GM21619 (cell line): ENCODE measurements at regions not wholly inside any gene's neighbourhood (a gene's known extent, or its start where the extent isn't known, plus 50 kb on each side); places are given as distances from the start of the nearest gene placed in this dataset.

Source experiments
- ATAC-seq: cut with Tn5 transposase; IDR thresholded peaks from one replicate; pipeline ENCODE4 v1.9.1; 2021; ENCODE audit not compliant: unreplicated experiment

DNA sequence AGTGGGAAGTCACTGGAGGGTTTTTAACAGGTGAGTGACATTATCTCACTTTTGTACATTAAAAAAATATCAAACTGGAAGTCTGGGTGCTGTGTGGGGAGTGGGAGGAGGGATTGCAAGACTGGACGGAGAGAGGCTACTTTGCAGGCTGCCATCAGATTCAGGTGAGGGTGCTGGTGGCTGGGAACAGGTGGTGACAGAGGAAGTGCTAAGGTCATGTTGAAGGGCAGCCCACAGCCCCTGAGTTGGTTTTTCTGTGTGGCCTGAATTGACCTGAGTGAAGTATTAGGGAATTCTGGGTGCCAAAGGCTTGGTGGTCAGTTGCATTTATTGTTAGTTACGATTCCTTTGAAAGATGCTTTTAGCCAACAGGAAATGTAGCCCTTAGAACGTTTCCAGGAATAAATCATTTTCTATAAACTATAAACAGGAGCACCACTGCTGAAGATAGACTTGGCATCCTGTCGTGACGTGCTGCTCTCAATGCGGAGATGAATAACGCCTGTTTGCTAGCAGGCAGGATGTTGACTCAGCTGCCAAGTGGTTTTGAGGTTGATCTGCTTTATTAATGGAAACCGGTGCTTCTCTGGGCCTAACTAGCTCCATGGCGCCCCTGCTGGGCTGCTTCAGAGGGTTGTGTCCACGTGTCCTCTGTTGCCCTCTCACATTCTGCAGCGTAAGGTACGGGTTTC is 707.5 kb upstream of the TMEM132C start:
- ATAC-seq: peak; percentile 85

DNA sequence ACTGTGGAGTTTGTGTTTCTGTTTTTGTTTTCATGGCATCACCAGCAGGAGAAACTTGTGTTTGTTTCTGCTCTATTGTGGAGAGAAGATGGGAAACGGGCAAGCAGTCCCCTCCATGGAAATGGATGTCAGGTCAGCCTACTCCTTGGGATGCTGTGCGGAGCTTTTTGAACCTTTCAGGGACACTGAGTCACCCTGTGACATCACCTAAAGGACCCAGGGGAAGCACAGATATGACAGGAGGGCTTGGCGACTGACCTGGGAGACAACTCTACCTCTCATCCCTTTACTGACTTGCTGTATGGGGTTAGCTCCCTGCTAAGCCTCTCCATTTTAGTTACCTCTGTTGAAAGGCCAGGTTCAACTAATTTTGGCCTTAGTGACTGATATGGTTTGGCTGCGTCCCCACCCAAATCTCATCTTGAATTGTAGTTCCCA is 706.9 kb upstream of the TMEM132C start:
- no peak for ATAC-seq

DNA sequence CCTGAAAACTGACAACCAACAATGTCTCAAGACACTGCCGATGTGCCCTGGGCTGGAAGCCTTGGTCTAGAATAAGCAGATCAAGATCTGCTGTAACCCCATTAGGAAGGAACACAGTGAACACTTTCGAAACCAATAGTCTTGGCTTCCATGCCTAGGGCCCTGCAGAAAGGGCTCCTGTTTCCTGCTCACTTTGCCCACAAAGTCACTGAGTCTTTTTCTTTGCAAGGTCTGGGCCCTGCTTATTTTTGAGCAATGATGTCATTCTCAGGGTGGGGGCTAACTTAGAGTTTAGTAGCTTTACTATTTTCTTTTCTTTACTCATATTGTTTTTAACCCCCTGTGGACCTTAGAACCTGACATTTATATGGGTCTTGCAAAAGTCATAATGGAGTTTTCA is 704.2 kb upstream of the TMEM132C start:
- no peak for ATAC-seq

DNA sequence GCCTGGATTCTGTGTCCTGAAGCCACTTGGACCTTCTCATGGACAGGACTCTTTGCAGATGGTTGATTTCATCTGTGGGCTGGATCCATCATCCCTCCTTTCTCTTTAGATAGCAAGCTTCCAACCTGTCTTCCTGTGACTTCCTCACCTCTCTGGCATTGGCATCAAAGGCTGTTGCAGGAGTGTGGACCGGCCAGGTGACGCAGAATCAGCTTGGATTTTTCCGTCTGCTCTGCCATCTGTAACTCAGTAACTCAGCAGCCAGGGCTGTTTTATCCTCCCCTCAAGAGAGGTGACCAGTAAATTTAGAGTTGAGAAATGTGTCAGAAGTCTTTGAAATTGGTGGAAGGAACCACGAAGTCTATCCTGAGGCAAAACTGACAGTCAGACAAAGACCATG is 701.7 kb upstream of the TMEM132C start:
- ATAC-seq: no peak

DNA sequence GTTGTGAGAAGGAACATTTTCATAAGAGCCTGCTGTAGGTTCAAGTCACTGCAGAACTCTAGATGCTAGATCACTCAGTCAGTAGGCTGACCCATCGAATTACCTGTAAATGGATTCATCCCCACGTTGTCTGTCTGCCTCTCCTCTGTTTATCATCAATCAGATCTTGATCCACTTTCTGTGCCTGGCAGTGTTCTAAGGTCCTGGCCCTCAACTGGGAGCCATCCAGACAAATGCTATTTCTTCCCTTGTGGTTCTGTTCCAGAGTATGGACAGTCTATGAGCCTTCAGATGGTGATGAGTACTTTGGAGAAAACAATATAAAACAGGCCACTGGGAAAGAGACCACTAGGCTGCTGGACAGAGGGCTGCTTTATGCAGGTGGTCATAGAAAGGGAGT is 699.4 kb upstream of the TMEM132C start:
- ATAC-seq: no peak

DNA sequence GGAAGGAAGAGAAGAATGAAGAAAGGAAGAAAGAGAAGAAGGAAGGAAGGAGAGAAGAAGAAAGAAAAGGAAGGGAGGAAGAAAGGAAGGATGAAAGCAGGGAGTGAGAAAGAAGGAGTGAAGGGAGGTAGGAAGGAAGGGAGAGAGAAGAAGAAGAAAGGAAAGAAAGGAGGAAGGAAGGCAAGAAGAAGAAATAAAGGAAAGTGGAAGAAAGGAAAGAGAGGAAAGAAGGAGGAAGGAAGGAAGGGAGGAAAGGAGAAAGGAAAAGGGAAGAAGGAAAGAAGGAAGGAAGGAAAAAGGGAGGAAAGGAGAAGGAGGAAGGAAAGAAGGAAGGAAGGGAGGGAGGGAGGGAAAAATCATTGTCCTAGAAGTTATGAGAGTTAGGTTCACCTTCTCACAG is 696.6 kb upstream of the TMEM132C start:
- ATAC-seq: no peak

DNA sequence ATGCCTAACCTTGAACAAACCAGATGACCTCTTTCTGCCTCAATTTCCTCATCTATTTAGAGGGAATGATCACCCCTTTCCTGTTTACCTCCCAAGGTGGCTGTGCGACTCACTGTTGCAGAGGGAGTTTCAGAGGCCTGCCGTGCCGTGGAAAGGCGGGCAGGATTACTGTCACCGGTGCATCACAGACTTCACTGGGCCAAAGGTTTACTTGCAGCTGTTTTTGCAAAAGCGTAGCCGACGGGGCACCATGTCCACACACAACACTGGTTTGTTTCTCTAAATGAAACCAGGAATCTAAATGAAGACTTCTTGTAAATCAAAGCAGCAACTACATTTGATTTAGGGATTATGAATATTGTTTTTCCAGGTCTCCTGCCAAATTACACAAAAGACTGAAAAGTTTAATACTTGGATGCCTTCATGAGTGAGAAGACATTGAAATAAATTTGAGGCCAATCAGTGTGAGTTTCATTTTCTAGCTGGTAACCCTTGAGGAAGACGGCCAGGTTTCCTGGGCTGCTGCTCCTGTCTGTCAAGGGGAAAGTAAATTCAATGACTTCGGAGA is 696.1 kb upstream of the TMEM132C start:
- no peak for ATAC-seq

DNA sequence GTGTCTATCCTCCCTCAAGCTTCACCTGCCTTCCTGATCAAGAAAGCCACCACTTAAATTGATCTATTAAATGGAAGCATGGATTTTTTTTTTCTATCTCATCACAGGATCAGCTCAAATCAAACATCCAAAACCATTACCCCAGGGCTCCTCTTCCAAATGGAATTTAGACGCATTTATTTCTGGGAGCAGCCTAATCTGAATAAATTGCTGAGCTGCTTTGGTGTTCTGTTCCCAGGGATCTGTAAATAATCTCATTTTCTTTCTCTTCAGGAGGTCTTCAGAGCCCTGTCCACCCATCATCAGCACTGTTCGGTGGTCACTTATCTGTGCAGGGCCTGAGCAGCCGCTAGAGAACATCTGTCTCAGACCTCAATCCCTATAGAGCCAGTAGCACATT is 695.4 kb upstream of the TMEM132C start:
- no peak for ATAC-seq

DNA sequence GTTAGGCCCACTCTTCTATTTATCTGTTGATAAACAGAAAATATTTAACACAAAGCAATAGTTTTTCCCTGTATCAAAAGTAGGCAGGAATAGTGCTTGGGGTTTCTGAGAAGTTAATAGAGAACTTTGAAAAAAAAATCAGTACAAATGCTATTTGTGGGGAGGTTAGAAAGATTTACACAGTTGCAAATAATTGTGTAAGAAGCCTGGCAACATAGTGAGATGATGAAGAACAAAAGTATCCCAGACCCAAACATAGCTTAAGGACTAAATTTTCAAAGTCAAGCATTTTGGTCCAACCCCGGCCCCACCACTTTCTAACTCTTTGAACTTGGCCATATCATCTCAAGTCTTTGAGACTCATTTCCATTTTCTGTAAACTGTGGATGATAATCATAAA is 687.5 kb upstream of the TMEM132C start:
- ATAC-seq: no peak

DNA sequence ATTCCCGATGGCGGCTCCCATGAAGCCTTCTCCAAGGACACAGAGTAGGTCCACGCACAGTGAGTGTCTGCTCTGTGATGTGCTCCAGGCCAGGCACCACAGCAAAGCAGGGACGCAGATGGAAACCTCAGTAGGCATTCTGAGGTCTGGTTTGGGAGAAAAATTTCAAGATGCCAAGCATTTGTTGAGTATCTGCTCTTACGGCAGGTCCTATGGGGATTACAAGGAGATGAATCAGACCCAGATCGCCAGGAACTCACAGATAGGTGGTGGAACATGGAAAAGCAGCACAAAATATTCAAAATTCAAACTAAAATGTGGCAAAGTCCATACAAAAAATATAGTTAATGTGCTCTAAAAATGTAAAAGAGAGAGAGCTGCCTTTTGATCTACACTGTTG is 684.9 kb upstream of the TMEM132C start:
- no peak for ATAC-seq

DNA sequence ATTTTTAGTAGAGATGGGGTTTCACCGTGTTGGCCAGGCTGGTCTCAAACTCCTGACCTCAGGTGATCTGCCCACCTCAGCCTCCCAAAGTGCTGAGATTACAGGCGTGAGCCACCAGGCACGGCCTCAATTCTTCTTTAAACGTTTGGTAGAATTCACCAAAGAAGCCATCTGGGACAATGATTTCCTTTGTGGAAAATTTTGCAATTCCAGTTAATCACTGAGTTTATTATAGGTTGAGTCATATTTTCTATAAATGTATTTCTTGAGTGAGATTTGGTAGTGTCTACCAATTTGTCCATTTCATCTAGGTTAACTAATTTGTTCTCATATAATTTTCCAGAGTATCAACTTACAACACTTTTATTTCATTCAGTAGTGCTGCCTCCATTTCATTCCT is 683.9 kb upstream of the TMEM132C start:
- ATAC-seq: no peak

DNA sequence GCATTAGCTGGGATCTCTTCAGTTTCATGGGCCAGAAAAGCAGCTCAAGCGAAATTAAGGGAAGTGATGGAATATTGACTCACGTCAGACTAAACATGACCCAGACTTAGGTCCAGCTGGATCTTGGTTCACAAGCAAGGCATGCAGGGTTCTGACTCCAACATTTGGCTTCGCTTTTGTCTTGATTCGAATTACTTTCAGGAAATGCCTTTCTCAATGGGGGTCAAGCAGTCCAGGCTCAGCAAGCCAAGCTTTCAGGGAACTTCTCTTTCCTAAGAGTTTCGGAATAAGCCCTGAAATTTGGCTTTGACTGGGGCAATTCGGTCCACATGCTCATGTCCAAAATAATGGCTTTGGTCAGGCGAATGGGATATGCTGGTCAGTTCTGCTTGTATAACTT is 678.7 kb upstream of the TMEM132C start:
- ATAC-seq: no peak

DNA sequence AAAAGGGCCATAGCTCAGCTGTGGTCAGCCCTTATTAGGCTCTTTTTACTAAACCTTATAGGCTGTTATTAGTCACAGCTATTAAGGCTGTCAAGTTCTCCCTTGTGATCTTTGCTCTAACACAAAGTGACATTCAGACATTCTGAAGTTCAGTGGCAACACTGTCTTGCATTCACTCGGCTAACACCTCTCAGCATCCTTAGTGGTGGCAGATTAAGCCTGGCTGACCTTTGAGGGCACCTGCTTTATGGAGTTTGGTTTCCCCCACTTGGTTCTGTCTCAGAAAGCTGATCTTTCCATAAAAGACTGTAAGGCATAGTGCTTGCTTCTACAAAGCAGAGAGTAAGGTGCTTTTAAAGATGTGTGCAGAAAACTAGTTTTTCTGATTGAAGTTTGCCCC is 677.4 kb upstream of the TMEM132C start:
- no peak for ATAC-seq

DNA sequence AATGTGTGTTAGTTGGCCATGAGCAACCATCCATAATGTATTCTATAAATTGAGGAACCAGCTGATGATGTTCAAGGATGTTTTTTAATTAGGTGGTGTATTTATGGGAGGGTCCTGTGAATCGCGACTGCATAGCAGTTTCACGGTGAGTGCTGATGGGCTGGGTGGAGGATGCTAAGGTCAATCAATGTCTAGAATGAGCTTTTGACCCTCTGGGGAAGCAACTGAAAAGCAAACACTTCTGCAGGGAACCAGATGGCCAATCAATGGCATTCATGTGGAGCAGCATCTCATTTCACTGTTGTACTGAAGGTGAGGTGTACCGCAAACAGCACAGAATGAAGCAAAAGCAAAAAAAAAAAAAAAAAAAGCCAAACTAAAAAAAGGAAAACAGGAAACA is 676.1 kb upstream of the TMEM132C start:
- no peak for ATAC-seq

DNA sequence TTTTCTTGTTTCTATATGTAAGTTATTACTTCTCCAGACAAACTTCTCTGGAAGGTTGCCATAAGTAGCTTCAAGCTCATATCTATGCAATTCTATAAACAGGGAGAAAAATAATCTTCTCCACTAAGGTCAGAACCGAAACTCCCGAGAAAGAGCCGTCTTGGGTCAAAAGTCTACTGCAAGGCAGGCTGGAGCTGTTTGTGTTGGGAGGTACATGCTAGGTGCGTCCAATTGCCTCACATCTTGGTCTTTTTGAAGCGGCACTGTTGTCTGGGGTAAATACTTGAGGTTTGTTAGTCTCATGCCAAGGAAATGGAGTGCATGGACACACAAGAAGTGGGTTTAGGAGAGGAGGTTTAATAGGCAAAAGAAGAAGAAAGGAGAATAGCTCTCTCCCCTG is 674.7 kb upstream of the TMEM132C start:
- no peak for ATAC-seq

DNA sequence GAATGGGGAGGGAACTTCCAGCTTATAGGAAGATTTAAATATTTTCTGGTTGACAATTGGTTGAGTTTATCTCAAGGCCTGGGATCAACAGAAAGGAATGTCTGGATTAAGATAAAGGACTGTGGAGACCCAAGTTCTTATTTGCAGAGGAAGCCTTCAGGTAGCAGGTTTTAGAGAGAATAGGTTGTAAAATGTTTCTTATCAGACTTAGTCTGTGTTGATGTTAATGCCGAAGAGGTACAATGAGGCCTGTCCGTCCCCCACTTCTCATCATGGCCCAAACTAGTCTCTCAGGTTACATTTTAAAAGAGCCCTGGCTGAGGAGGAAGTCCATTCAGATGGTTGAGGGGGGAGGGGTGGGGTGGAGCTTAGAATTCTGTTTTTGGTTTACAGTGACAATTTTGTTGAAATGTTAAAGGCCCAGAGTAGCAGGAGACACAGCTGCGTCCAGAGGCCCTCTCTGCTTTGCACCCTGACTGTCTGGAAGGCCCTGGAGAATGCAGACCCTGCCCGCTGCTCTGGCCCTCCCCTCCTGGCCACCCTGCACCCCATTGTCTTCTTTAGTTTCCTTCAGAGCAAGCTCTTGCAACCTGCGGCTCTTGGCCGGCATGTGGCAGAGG is 672.5 kb upstream of the TMEM132C start:
- ATAC-seq: no peak

DNA sequence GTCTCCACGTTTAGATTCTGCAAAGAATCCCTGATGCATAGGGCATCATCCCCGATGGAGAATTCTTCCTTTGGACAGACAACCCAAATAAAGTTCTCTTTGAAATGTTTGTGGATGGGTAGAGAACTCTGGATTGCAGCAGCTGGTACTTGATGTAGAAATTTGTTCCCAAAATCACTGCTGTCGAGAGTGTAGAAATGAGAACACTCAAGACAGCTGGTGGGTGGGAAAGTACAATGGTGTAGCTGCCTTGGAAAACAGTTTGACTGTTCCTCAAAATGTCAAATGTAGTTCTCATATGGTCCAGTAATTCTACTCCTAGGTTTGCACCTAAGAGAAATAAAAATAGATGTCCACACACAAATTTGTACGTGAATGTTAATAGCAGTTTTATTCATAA is 671.5 kb upstream of the TMEM132C start:
- ATAC-seq: no peak

DNA sequence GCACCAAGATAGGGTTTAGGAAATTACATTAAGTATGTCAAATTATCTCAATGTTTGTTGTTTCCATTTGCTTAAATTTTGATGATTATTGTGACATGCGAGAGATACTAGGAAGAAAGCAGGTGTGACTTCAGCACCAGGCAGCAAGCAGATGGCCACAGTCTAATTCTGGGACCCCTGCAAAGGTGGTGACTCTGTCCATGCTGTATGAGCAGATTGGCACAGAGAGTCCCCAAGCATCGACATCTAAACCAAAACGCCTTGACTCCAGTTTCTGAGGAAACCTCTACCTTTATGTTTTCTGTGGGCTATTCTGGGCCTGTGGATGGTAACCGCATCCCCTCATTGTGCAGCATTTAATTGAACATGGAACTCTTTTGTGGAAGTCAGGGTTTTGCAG is 670.1 kb upstream of the TMEM132C start:
- ATAC-seq: no peak

DNA sequence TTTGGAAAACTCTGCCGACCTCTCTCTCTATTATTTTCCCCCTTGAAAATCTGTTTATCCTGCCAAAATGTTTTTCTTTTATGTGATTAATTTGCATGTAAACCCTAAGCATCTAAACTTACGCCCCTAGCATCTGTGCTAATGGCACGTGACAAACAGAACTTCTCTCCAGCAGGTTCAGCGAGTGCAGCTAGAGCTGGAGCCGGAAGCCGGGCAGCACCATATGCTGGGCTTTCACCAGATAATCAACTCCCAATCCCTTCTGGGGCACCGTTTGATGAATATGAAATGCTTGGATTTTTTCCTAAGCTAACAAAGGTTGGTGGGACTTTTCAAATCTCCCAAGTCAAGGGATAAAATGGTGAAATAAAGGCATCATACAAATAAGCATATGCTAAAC is 667.5 kb upstream of the TMEM132C start:
- no peak for ATAC-seq

DNA sequence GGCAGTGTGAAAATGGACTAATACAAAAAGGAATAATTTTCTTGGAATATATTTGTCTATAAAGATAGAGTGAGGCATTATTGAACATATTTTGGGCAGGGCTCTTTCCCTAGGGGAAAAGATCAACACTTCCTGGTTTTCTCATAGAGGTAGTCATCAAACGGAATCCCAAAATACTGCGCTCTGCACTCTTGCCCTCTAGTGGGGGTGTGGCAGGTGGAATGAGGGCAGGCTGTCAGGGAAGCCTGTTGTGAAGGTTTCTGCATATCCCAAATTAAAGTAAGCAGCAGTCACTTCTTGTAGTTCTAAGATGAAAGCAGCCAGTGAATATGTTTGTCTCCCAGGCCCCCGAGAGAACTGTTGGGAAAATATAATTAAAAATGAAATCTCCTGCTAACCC is 666.8 kb upstream of the TMEM132C start:
- ATAC-seq: no peak

DNA sequence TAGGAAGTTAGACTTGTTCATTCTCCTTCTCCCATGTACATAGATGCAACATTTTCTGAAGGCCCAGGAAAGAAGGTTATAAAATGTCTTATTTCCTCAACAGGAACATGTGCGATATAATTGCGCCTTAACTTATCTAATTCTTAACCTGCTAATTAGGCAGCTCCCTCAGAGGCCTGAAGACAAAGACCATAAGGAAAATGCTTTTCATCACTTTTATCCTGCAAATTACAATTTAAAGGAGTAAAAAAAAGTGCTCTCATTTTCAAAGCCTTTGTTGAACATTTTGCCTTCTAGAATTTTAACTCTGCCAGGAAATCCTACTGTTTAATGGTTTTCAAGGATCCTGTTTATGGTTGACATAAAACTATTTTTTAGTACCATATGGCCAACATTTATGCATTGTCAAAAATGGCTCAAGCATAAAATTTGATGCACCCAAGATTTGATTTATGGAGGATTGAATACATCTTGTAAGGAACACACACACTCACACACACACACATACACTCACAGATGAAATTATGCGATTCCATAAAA is 660.4 kb upstream of the TMEM132C start:
- ATAC-seq: no peak

DNA sequence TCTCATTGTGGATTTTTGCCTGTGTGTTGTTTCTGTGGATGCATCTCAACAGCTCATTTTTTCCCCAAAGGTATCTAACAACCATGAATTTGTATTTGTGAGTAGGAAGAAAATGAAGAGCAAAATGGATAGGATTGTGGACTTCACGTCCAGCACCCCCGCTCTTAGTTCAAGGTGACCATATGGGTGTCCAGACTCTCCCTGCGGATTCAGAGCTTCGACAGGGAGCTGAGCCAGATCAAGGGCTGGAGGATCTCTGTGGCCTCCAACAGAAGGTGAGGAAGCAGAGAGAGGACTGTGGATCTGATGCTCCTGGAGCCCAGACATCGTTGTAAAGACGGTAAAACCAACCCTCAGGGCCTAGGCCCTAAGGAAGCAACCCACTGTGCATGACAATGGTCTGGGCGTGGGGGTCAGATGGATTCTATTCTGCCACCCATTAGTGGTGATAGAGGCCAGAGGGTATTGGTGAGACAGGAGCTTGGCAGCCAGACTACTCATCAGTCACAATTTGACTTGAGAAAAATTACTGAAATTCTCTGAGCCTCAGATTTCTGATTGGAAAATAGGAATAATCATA is 659.7 kb upstream of the TMEM132C start:
- ATAC-seq: no peak
